ENCODE measurements at regions not wholly inside any gene's neighbourhood (a gene's known extent, or its start where the extent isn't known, plus 50 kb on each side); places are given as distances from the start of the nearest gene placed in this dataset.

DNA sequence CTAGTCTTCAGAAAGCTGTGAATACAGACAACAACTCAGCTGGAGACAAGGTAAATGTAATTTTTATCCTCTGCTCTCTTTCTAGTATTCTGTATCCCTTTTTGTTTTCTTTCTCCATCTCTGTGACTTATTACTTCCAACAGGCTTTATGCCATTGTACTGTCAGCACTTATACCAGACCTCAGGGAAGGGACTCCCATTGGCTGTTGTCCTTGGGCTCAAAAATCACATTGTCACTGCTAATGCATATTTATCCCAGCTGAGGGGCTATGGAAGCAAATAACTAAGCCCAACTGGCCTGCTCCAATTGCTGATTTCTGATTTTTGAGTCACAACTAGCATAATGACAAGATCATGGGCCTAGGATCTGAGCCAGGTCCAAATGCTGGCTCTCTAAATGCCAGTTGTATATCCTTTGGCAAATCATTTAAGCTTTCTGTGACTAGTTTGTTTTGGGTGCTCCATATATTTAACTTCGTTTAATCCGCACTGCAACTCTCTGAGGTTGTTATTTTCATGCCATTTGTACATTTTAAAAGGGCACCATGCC, 395.1 kb upstream of the GNPDA2 start:
- TF ChIP-seq, protein P1, sequence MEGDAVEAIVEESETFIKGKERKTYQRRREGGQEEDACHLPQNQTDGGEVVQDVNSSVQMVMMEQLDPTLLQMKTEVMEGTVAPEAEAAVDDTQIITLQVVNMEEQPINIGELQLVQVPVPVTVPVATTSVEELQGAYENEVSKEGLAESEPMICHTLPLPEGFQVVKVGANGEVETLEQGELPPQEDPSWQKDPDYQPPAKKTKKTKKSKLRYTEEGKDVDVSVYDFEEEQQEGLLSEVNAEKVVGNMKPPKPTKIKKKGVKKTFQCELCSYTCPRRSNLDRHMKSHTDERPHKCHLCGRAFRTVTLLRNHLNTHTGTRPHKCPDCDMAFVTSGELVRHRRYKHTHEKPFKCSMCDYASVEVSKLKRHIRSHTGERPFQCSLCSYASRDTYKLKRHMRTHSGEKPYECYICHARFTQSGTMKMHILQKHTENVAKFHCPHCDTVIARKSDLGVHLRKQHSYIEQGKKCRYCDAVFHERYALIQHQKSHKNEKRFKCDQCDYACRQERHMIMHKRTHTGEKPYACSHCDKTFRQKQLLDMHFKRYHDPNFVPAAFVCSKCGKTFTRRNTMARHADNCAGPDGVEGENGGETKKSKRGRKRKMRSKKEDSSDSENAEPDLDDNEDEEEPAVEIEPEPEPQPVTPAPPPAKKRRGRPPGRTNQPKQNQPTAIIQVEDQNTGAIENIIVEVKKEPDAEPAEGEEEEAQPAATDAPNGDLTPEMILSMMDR (IDR thresholded peaks at IDR 0.05; ENCODE audit: low read depth, low read length): no peak
- no peak overlapping the region for H3K4me3 ChIP-seq (ENCODE audit: low read depth, low read length)
- in situ Hi-C loops (cut with HindIII; ENCODE audit: low sequenced_read_pairs): no loop called here
- DNase-seq (ENCODE audit: low read depth, low spot score): no peak

DNA sequence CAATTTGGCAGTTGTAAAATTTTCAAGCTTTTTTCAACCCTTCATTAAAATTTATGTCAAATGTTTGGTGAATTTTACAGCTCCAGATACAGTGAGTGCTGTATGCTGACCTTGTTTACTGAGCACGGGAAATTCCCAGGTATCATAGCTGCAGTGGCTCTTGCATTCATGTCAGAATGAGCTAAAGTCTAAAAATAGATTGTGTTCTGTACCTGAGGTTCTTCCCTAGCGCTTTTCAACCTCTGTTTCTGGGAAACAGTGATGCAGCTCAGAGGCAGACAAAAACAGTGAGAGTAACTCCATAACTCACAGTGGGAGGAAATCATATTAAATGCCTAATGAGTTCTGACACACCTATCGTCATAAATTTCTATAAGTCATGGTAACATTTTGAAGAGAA, 393.8 kb upstream of the GNPDA2 start:
- in situ Hi-C loops (cut with HindIII; ENCODE audit: low sequenced_read_pairs): no loop called here
- no peak overlapping the region for H3K4me3 ChIP-seq (ENCODE audit: low read depth, low read length)
- TF ChIP-seq, protein P1 (IDR thresholded peaks at IDR 0.05; ENCODE audit: low read depth, low read length): no peak
- DNase-seq (ENCODE audit: low read depth, low spot score): no peak

DNA sequence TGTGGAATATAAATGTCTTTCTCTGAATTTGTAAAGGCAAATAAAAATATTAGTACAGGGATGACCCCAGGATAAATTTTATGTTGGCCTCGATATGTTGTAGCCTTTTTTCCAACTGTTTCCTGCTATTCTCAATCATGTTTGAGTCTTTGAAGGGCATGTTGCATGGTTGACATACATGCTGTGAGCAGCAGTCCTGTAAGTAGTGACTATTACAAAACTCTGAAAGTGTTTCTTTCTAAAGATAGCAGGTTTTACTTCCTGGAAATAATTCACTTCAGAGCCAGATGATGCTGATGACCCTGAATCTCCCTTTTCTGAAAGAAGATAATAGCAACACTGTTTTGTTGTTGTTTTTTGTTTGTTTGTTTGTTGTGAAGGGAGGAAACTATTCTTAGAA, 393.0 kb upstream of the GNPDA2 start:
- no peak for DNase-seq (ENCODE audit: low read depth, low spot score)
- in situ Hi-C loops (cut with HindIII; ENCODE audit: low sequenced_read_pairs): no loop called here
- no peak overlapping the region for H3K4me3 ChIP-seq (ENCODE audit: low read depth, low read length)
- TF ChIP-seq, protein P1 (IDR thresholded peaks at IDR 0.05; ENCODE audit: low read depth, low read length): no peak

DNA sequence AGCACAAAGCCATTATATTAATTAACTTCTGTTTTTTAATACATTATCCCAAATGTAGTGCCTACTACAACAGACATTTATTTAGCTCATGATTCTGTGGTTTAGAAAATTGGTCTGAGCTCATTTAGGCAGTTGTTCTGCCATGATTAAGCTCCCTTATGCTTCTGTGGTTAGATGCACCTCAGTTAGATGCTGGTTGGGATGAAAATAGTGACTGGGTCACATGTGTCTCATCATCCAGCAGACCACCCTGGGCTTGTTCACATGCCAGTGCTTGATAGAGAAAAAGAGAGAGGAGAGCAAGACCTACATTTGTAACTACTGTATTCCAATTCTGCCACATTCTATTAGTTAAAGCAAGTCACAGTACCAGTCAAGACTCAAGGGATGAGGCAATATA, 376.4 kb upstream of the GNPDA2 start:
- DNase-seq (ENCODE audit: low read depth, low spot score): peak; percentile 47
- in situ Hi-C loops (cut with HindIII; ENCODE audit: low sequenced_read_pairs): no loop called here
- no peak overlapping the region for H3K4me3 ChIP-seq (ENCODE audit: low read depth, low read length)
- TF ChIP-seq, protein P1 (IDR thresholded peaks at IDR 0.05; ENCODE audit: low read depth, low read length): no peak

DNA sequence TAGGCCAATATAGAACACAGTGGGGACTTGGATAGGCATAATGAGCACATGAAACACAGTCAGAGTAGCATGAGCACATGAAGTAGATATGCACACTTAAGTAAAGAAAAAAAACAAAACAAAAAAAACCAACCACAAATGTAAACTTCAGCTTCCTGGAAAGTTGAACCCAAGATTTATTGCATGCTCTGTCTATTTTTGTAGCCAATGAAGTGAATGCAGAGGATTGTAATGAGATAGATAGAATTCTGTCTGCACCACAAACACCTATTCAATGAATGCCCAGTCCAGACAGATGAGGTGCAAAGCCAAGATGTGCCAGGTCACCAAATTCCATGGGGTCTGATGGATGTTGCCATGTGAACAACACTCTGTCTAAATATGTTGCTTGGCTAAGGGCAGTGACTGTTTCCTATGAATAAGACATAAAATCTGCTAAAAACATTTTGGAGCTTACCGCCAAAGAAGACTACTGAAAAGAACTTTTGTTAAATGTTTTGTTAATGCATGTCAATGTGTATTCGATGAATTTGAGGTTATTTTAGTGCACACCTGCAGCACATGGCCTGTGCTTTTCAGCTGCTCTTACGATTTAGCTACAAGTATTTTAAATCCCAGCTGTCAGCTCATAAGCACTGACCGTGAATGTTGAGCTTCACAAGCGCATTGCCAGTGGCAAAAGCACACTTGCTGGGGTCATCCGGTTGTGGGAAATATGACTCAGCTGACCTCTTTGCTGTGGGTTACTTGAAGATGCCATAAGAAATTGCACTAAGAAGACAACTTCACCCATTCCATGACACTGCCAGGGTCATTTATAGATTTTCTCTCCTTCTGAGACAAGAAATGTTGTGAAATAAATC, 374.8 kb upstream of the GNPDA2 start:
- TF ChIP-seq, protein P1 (IDR thresholded peaks at IDR 0.05; ENCODE audit: low read depth, low read length): no peak
- peak; percentile 68 for DNase-seq (ENCODE audit: low read depth, low spot score)
- H3K4me3 ChIP-seq (ENCODE audit: low read depth, low read length): no peak overlapping the region
- in situ Hi-C loops (cut with HindIII; ENCODE audit: low sequenced_read_pairs): no loop called here

DNA sequence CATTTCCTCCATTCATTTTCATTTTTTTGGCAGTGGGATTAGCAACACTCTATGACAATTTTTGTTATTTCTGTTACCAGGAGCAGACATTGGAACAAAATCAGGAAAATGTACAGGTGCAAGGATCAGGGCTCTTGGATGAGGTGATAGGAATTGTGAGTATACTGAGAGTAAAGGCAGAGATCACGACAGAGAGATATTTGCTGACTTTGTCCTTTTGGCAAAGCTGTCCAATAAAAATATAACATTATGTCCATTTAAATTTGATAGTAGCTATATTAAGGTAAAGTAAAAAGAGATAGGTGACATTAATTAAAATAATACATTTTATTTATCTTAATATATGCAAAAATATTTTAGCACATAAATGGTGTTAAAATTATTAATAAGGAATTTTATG, 373.1 kb upstream of the GNPDA2 start:
- TF ChIP-seq, protein P1 (IDR thresholded peaks at IDR 0.05; ENCODE audit: low read depth, low read length): no peak
- no peak overlapping the region for H3K4me3 ChIP-seq (ENCODE audit: low read depth, low read length)
- DNase-seq (ENCODE audit: low read depth, low spot score): no peak
- in situ Hi-C loops (cut with HindIII; ENCODE audit: low sequenced_read_pairs): no loop called here
